Peyer's patch (tissue), 4 donors: ENCODE measurements at regions not wholly inside any gene's neighbourhood (a gene's known extent, or its start where the extent isn't known, plus 50 kb on each side); places are given as distances from the start of the nearest gene placed in this dataset.

ENCODE experiments used
- POLR2A ChIP-seq, 2 donors: fragments of 450-650 bp; IDR thresholded peaks; one replicate each; pipeline ENCODE4 v1.5.1; 2017; ENCODE audit warnings: antibody characterized with exemption in 2 of 2, mild to moderate bottlenecking in 2 of 2, moderate library complexity in 2 of 2
- TF ChIP-seq, protein P1 (sequence below), 6 experiments: fragments of 450-650 bp in 4 of 6; fragments of 200-600 bp in 2 of 6; sonication (generic) in 1 of 6; IDR thresholded peaks; one replicate each; pipeline ENCODE4 v1.5.1; 2017 to 2019; ENCODE audit warnings: antibody characterized with exemption in 6 of 6, mild to moderate bottlenecking in 3 of 6, moderate library complexity in 1 of 6

DNA sequence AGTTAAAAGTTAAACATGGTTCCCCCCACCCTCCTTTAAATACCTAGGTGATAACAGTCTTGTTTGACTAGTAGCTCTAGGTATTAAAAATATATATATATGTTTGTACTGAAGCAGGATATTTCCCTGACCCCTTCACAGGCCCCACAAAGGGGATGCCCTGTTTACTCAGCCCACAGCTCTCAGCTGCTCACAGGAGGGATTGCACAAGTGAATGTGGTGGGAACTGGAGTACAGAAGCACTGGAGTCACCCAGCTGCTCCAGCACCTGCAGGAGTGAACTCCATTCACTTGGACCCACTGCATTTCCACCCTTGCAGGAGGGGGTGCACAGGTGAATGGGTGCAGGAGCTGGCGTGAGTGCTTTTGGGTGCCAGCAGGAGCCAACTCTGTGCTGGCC is 99.3 kb upstream of the TLR3 start:
- TF ChIP-seq, protein P1, sequence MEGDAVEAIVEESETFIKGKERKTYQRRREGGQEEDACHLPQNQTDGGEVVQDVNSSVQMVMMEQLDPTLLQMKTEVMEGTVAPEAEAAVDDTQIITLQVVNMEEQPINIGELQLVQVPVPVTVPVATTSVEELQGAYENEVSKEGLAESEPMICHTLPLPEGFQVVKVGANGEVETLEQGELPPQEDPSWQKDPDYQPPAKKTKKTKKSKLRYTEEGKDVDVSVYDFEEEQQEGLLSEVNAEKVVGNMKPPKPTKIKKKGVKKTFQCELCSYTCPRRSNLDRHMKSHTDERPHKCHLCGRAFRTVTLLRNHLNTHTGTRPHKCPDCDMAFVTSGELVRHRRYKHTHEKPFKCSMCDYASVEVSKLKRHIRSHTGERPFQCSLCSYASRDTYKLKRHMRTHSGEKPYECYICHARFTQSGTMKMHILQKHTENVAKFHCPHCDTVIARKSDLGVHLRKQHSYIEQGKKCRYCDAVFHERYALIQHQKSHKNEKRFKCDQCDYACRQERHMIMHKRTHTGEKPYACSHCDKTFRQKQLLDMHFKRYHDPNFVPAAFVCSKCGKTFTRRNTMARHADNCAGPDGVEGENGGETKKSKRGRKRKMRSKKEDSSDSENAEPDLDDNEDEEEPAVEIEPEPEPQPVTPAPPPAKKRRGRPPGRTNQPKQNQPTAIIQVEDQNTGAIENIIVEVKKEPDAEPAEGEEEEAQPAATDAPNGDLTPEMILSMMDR (IDR thresholded peaks at IDR 0.05) = no peak
- TF ChIP-seq POLR2A (IDR thresholded peaks at IDR 0.05) = no peak
